ENCODE measurements at regions not wholly inside any gene's neighbourhood (a gene's known extent, or its start where the extent isn't known, plus 50 kb on each side); places are given as distances from the start of the nearest gene placed in this dataset.
"Not testable (repeated sequence)": the region's sequence is repeated elsewhere in the genome, so short reads cannot be mapped to it uniquely, and the experiment has no call there.

- DNase-seq: no peak
These were observed 342.5 kb downstream of the CENPW start for GRCh38 chr6:126682440-126682839.

- no peak for DNase-seq
These were observed 345.3 kb downstream of the CENPW start for GRCh38 chr6:126685182-126685581.

GRCh38 chr6:126696921-126697693 lies 357.2 kb downstream of the CENPW start:
- DNase-seq: no peak

- DNase-seq: no peak
These were observed 358.9 kb downstream of the CENPW start for GRCh38 chr6:126698732-126699240.

- no peak for DNase-seq
These were observed 362.0 kb downstream of the CENPW start for GRCh38 chr6:126701676-126702560.

- DNase-seq: no peak
These were observed 376.1 kb downstream of the CENPW start for GRCh38 chr6:126716032-126716431.

GRCh38 chr6:126716826-126717509 lies 377.1 kb downstream of the CENPW start:
- no peak for DNase-seq

GRCh38 chr6:126718600-126719327 lies 378.8 kb downstream of the CENPW start:
- no peak for DNase-seq

GRCh38 chr6:126720304-126720703 lies 380.4 kb downstream of the CENPW start:
- DNase-seq: no peak

- DNase-seq: no peak
These were observed 381.8 kb downstream of the CENPW start for GRCh38 chr6:126721581-126722160.

GRCh38 chr6:126722411-126722810 lies 382.5 kb downstream of the CENPW start:
- no peak for DNase-seq

GRCh38 chr6:126723541-126724170 lies 383.7 kb downstream of the CENPW start:
- no peak for DNase-seq

- DNase-seq: no peak
These were observed 384.9 kb downstream of the CENPW start for GRCh38 chr6:126724821-126725220.

GRCh38 chr6:126726454-126726853 lies 386.5 kb downstream of the CENPW start:
- DNase-seq: not testable (repeated sequence)

- no peak for DNase-seq
These were observed 380.3 kb upstream of the RSPO3 start for GRCh38 chr6:126738146-126738545.

- no peak for DNase-seq
These were observed 379.8 kb upstream of the RSPO3 start for GRCh38 chr6:126738641-126739040.

- no peak for DNase-seq
These were observed 375.4 kb upstream of the RSPO3 start for GRCh38 chr6:126743076-126743475.

GRCh38 chr6:126747728-126748540 lies 370.5 kb upstream of the RSPO3 start:
- DNase-seq: no peak

GRCh38 chr6:126753606-126754005 lies 364.9 kb upstream of the RSPO3 start:
- no peak for DNase-seq

- no peak for DNase-seq
These were observed 356.6 kb upstream of the RSPO3 start for GRCh38 chr6:126761854-126762253.

GRCh38 chr6:126764104-126764503 lies 354.4 kb upstream of the RSPO3 start:
- DNase-seq: no peak

All from cerebellar nuclear complex (tissue), 1 donor.